ENCODE measurements at regions not wholly inside any gene's neighbourhood (a gene's known extent, or its start where the extent isn't known, plus 50 kb on each side); places are given as distances from the start of the nearest gene placed in this dataset.

DNA sequence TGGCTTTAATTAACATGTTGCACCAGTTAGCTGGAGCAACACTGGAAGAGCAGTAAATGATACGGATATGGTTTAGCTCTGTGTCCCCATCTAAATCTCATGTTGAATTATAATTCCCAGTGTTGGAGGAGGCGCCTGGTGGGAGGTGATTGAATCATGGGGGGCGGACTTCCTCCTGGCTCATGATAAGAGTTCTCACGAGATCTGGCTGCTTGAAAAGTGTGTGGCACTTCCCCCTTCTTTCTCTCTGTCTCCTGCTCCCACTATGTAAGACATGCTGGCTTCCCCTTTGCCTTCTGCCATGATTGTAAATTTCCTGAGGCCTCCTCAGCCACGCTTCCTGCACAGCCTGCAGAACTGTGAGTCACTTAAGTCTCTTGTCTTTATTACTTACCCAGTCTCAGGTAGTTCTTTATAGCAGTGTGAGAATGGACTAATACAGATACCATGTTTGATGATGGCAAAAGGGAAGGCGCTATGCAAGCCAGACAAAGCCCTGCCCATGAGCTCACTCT lies 963.6 kb downstream of the SOCS6 start:
- H3K4me3 ChIP-seq (ENCODE audit: low read depth, low read length), result no peak overlapping the region
- DNase-seq, result no peak
- in situ Hi-C loops (cut with HindIII; ENCODE audit: low pct_ligation_motif_present, low sequenced_read_pairs), result no loop called here
- no peaks in the 10 kb centered on the region for H3K36me3 ChIP-seq (replicated peaks)
- no peak overlapping the region for H3K27ac ChIP-seq
- TF ChIP-seq, protein P1, sequence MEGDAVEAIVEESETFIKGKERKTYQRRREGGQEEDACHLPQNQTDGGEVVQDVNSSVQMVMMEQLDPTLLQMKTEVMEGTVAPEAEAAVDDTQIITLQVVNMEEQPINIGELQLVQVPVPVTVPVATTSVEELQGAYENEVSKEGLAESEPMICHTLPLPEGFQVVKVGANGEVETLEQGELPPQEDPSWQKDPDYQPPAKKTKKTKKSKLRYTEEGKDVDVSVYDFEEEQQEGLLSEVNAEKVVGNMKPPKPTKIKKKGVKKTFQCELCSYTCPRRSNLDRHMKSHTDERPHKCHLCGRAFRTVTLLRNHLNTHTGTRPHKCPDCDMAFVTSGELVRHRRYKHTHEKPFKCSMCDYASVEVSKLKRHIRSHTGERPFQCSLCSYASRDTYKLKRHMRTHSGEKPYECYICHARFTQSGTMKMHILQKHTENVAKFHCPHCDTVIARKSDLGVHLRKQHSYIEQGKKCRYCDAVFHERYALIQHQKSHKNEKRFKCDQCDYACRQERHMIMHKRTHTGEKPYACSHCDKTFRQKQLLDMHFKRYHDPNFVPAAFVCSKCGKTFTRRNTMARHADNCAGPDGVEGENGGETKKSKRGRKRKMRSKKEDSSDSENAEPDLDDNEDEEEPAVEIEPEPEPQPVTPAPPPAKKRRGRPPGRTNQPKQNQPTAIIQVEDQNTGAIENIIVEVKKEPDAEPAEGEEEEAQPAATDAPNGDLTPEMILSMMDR (IDR thresholded peaks at IDR 0.05; ENCODE audit: low read depth, low read length, missing control alignments), result no peak
- no peaks in the 10 kb centered on the region for H3K27me3 ChIP-seq (replicated peaks)

DNA sequence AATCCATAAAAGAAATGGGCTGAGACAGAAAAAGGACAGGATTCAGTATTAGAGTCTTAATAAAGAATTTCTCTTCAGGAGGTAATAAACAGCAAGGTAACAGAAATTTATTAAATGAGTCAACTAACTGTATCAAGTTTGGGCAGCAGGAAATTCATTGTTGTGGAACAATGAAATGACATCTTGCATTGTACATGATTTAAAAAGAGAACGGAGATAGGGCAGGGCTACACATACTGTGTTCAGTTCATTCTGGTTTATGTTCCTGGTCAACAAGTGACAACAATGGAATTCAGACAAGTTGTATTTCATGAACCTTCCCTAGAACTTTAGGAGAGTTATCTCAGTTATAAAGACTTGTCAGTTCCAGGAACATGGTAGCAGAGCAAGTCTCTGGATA lies 961.3 kb downstream of the SOCS6 start:
- in situ Hi-C loops (cut with HindIII; ENCODE audit: low pct_ligation_motif_present, low sequenced_read_pairs), result no loop called here
- Histone ChIP-seq H3K27me3 (replicated peaks) (no peaks in the 10 kb centered on the region), H3K4me3 (ENCODE audit: low read depth, low read length) (no peak overlapping the region), H3K36me3 (replicated peaks) (no peaks in the 10 kb centered on the region), H3K27ac (no peak overlapping the region)
- no peak for DNase-seq
- TF ChIP-seq, protein P1 (IDR thresholded peaks at IDR 0.05; ENCODE audit: low read depth, low read length, missing control alignments), result no peak

DNA sequence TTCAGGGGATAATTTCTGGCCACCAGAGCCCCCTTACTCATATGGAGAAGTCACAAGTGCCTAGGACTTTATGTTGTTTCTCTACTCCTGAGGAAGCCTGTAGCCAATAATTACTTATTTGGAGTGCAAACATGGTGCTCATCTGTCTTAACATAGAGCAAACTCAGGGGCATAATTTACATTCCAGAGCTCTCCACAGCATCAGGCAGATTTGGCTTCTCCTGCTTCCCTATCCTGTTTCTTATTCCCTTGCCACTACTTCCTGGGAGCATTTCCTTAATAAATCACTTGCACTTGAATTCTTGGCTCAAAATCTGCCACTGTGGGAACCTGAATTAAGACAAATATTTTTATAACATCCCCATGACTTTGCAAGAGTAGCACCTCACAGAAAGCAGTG lies 960.9 kb downstream of the SOCS6 start:
- Histone ChIP-seq H3K36me3 (replicated peaks) (no peaks in the 10 kb centered on the region), H3K4me3 (ENCODE audit: low read depth, low read length) (no peak overlapping the region), H3K27me3 (replicated peaks) (no peaks in the 10 kb centered on the region), H3K27ac (no peak overlapping the region)
- DNase-seq, result no peak
- TF ChIP-seq, protein P1 (IDR thresholded peaks at IDR 0.05; ENCODE audit: low read depth, low read length, missing control alignments), result no peak
- in situ Hi-C loops (cut with HindIII; ENCODE audit: low pct_ligation_motif_present, low sequenced_read_pairs), result no loop called here

DNA sequence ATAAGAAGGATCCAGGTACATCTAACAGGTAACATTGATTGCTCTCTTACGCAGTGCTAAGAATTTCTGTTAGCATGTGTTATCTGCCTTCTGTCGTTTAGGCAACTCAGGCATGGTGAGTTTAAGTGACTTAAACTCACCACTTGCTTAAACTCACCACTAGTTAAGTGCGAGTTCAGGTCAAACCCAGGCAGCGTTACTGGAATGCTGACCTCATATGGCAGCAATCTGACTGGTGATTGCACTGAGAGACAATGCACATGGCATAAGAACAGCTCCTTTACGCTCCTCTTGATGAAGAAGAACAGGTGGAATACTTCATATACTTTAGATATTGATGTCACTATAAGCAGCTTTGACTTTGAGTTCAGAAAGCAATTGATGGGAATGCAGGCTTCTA lies 954.1 kb downstream of the SOCS6 start:
- TF ChIP-seq, protein P1 (IDR thresholded peaks at IDR 0.05; ENCODE audit: low read depth, low read length, missing control alignments), result no peak
- Histone ChIP-seq H3K27ac (no peak overlapping the region), H3K27me3 (replicated peaks) (no peaks in the 10 kb centered on the region), H3K4me3 (ENCODE audit: low read depth, low read length) (no peak overlapping the region), H3K36me3 (replicated peaks) (no peaks in the 10 kb centered on the region)
- no peak for DNase-seq
- in situ Hi-C loops (cut with HindIII; ENCODE audit: low pct_ligation_motif_present, low sequenced_read_pairs), result no loop called here

DNA sequence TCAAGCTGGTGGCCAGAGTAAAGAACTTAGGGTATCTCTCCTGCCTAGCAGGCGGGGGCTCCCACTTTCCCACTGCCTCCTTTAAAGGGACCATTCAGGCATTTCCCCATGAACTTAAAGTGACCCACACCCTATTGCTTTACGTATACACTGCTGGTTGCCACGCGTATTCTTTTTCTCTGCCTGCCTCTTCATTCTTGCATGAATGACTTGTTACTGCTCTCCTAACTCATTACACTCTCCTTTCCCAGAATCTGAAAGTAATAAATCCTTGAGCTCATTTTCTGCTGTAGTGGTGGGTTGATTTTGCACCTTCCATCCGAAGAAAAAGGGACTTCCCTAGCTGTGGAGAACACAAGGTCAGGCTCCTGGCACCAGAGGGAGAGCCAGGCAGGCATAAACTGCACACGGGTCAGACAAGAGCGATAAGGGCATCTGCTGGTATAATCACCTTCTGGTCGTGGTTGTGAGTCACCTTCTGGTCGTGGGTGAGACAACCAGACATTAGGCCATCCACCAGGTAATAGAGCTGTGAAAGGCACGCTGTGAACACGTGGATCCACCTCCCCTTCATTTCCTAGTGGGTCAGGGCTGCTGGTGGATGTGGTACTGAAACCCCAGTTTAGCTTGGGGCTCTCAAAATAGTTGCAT lies 950.3 kb downstream of the SOCS6 start:
- Histone ChIP-seq H3K27ac (no peak overlapping the region), H3K36me3 (replicated peaks) (no peaks in the 10 kb centered on the region), H3K27me3 (replicated peaks) (no peaks in the 10 kb centered on the region), H3K4me3 (ENCODE audit: low read depth, low read length) (no peak overlapping the region)
- TF ChIP-seq, protein P1 (IDR thresholded peaks at IDR 0.05; ENCODE audit: low read depth, low read length, missing control alignments), result no peak
- in situ Hi-C loops (cut with HindIII; ENCODE audit: low pct_ligation_motif_present, low sequenced_read_pairs), result no loop called here
- no peak for DNase-seq

DNA sequence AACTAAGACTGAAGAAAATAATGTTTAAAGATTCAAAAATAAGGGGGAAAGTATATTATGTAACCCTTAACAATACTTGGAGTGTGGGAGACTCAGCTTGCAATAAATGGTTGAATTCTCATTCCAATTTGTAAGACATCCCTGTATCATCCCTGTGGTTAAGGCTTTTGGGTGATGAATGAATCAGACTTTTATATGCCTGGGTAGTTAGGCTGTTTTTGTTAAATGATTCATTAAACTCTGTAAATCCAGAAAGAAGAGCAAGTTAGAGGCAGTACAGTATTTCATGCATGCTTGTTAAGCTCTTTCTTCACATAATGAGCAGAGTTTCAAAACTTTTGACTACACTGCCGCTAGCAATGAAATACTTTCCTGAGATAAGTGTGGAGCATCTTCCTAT lies 948.8 kb downstream of the SOCS6 start:
- Histone ChIP-seq H3K36me3 (replicated peaks) (no peaks in the 10 kb centered on the region), H3K27ac (no peak overlapping the region), H3K27me3 (replicated peaks) (no peaks in the 10 kb centered on the region), H3K4me3 (ENCODE audit: low read depth, low read length) (no peak overlapping the region)
- in situ Hi-C loops (cut with HindIII; ENCODE audit: low pct_ligation_motif_present, low sequenced_read_pairs), result no loop called here
- no peak for DNase-seq
- TF ChIP-seq, protein P1 (IDR thresholded peaks at IDR 0.05; ENCODE audit: low read depth, low read length, missing control alignments), result no peak

Measured in brain microvascular endothelial cell (primary cell).